HEK293T (cell line): ENCODE measurements at regions not wholly inside any gene's neighbourhood (a gene's known extent, or its start where the extent isn't known, plus 50 kb on each side); places are given as distances from the start of the nearest gene placed in this dataset.

Experiments used
- ARNT ChIP-seq: fragments of 450-650 bp; IDR thresholded peaks from 2 replicates; pipeline ENCODE4 v1.6.1; 2017; ENCODE audit warnings: mild to moderate bottlenecking
- BHLHE40 ChIP-seq: fragments of 450-650 bp; IDR thresholded peaks from 2 replicates; pipeline ENCODE4 v1.6.1; 2016; ENCODE audit warnings: mild to moderate bottlenecking, moderate library complexity, borderline replicate concordance
- FOXA1 ChIP-seq: fragments of 450-650 bp; IDR thresholded peaks from 2 replicates; pipeline ENCODE4 v1.6.1; 2016; ENCODE audit warnings: mild to moderate bottlenecking
- FOXK2 ChIP-seq: fragments of 450-650 bp; IDR thresholded peaks from 2 replicates; pipeline ENCODE4 v1.6.1; 2016; ENCODE audit warnings: mild to moderate bottlenecking
- FOXM1 ChIP-seq: fragments of 450-650 bp; IDR thresholded peaks from 2 replicates; pipeline ENCODE4 v1.6.1; 2017; ENCODE audit warnings: mild to moderate bottlenecking, borderline replicate concordance
- HDGF ChIP-seq: fragments of 450-650 bp; IDR thresholded peaks from 2 replicates; pipeline ENCODE4 v1.6.1; 2017; ENCODE audit warnings: antibody characterized with exemption, borderline replicate concordance
- L3MBTL2 ChIP-seq: fragments of 450-650 bp; conservative IDR thresholded peaks from 2 replicates; pipeline ENCODE4 v1.6.1; 2016; ENCODE audit warnings: mild to moderate bottlenecking
- LEF1 ChIP-seq: fragments of 450-650 bp; IDR thresholded peaks from 2 replicates; pipeline ENCODE4 v1.6.1; 2017; ENCODE audit warnings: mild to moderate bottlenecking, borderline replicate concordance
- PKNOX1 ChIP-seq: fragments of 450-650 bp; IDR thresholded peaks from 2 replicates; pipeline ENCODE4 v1.6.1; 2016
- SP1 ChIP-seq: fragments of 450-650 bp; IDR thresholded peaks from 2 replicates; pipeline ENCODE4 v1.6.1; 2017
- SUZ12 ChIP-seq: fragments of 450-650 bp; IDR thresholded peaks from 2 replicates; pipeline ENCODE4 v1.6.1; 2016; ENCODE audit warnings: mild to moderate bottlenecking
- TARDBP ChIP-seq: fragments of 450-650 bp; IDR thresholded peaks from 2 replicates; pipeline ENCODE4 v1.6.1; 2016
- ZNF384 ChIP-seq: fragments of 450-650 bp; IDR thresholded peaks from 2 replicates; pipeline ENCODE4 v1.6.1; 2016

- no peak for TF ChIP-seq ARNT
- no peak for TF ChIP-seq SUZ12
- no peak for TF ChIP-seq BHLHE40
- no peak for TF ChIP-seq SP1
- TF ChIP-seq TARDBP: no peak
- TF ChIP-seq PKNOX1: no peak
- TF ChIP-seq FOXK2: no peak
- TF ChIP-seq FOXM1: no peak
- TF ChIP-seq ZNF384: no peak
- TF ChIP-seq HDGF: no peak
- no peak for TF ChIP-seq LEF1
- TF ChIP-seq FOXA1: no peak
- TF ChIP-seq L3MBTL2: no peak
Observed at GRCh38 chr4:11773798-11774197, 345.1 kb upstream of the HS3ST1 start.
